GM20000 (cell line): ENCODE measurements at regions not wholly inside any gene's neighbourhood (a gene's known extent, or its start where the extent isn't known, plus 50 kb on each side); places are given as distances from the start of the nearest gene placed in this dataset.

Experiments
- DNase-seq: peaks from one replicate; pipeline ENCODE4 v3.0.0; 2012; ENCODE audit warnings: low spot score
- CTCF ChIP-seq: IDR thresholded peaks from 2 replicates; pipeline ENCODE4 v1.5.1; 2012; ENCODE audit warnings: mild to moderate bottlenecking, control low read depth; ENCODE audit errors: extremely low read depth, missing control alignments

- TF ChIP-seq CTCF, result no peak
- DNase-seq, result no peak
Observed at GRCh38 chr13:73141292-73141771, 82.5 kb downstream of the KLF5 start.

GRCh38 chr13:73140801-73141200, 82.0 kb downstream of the KLF5 start:
- no peak for TF ChIP-seq CTCF
- no peak for DNase-seq

GRCh38 chr13:73138638-73139491, 80.1 kb downstream of the KLF5 start:
- no peak for TF ChIP-seq CTCF
- no peak for DNase-seq

GRCh38 chr13:73138276-73138637, 79.5 kb downstream of the KLF5 start:
- DNase-seq, result no peak
- TF ChIP-seq CTCF, result no peak

GRCh38 chr13:73136776-73137175, 78.0 kb downstream of the KLF5 start:
- no peak for DNase-seq
- no peak for TF ChIP-seq CTCF

GRCh38 chr13:73133531-73133930, 74.7 kb downstream of the KLF5 start:
- no peak for DNase-seq
- no peak for TF ChIP-seq CTCF

- no peak for DNase-seq
- TF ChIP-seq CTCF, result no peak
Observed at GRCh38 chr13:73131247-73131646, 72.4 kb downstream of the KLF5 start.
